Right ventricle myocardium superior (tissue), 1 donor: ENCODE measurements at regions not wholly inside any gene's neighbourhood (a gene's known extent, or its start where the extent isn't known, plus 50 kb on each side); places are given as distances from the start of the nearest gene placed in this dataset.

Experiments used
- ATAC-seq: fragments of 200-7000 bp; cut with Tn5 transposase; one replicate; pipeline ENCODE4 v1.9.1; 2020; ENCODE audit warnings: mild to moderate bottlenecking; ENCODE audit not compliant: poor library complexity
- DNase-seq: peaks from one replicate; pipeline ENCODE4 v3.0.0-alpha.2; 2020
- intact Hi-C: fragments of 100-400 bp; cut with DNase I; formaldehyde crosslinking; loops from one replicate; pipeline ENCODE4 v1.11.2; 2022
- donor health status: DM: no; HTN: yes; CAD: no; lungs with severe emphysema.

- DNase-seq (no peak), ATAC-seq (no peak)
- intact Hi-C loops = no loop called here
Observed at GRCh38 chr12:118790578-118790977, 190.8 kb upstream of the SRRM4 start.

- intact Hi-C loops = no loop called here
- DNase-seq (no peak), ATAC-seq (no peak)
Observed at GRCh38 chr12:118813778-118814357, 167.5 kb upstream of the SRRM4 start.

GRCh38 chr12:118816296-118816695, 165.0 kb upstream of the SRRM4 start:
- ATAC-seq (no peak), DNase-seq (no peak)
- intact Hi-C loops = no loop called here

GRCh38 chr12:118821386-118821925, 159.9 kb upstream of the SRRM4 start:
- ATAC-seq (no peak), DNase-seq (no peak)
- intact Hi-C loops = no loop called here

- intact Hi-C loops = no loop called here
- no peak for ATAC-seq
Observed at GRCh38 chr12:118822512-118822911, 158.8 kb upstream of the SRRM4 start.

GRCh38 chr12:118827047-118827446, 154.3 kb upstream of the SRRM4 start:
- intact Hi-C loops = no loop called here
- ATAC-seq (no peak), DNase-seq (no peak)

More at GRCh38 chr12:118822512-118822911, 158.8 kb upstream of the SRRM4 start:
- no peak for DNase-seq

GRCh38 chr12:118827606-118828005, 153.7 kb upstream of the SRRM4 start:
- intact Hi-C loops = no loop called here
- no peak for DNase-seq
- ATAC-seq = no peak

GRCh38 chr12:118830296-118830695, 151.0 kb upstream of the SRRM4 start:
- DNase-seq (no peak), ATAC-seq (no peak)
- intact Hi-C loops = no loop called here

GRCh38 chr12:118835926-118836325, 145.4 kb upstream of the SRRM4 start:
- intact Hi-C loops = no loop called here
- no peak for DNase-seq
- ATAC-seq = no peak

GRCh38 chr12:118840399-118840798, 140.9 kb upstream of the SRRM4 start:
- ATAC-seq = no peak
- DNase-seq = no peak
- intact Hi-C loops = no loop called here

GRCh38 chr12:118840878-118841277, 140.5 kb upstream of the SRRM4 start:
- ATAC-seq (no peak), DNase-seq (no peak)
- intact Hi-C loops = no loop called here

GRCh38 chr12:118841588-118841987, 139.8 kb upstream of the SRRM4 start:
- DNase-seq (no peak), ATAC-seq (no peak)
- intact Hi-C loops = no loop called here

GRCh38 chr12:118842866-118843265, 138.5 kb upstream of the SRRM4 start:
- DNase-seq = no peak
- intact Hi-C loops = no loop called here
- ATAC-seq = no peak

- no peak for DNase-seq
- ATAC-seq = no peak
- intact Hi-C loops = no loop called here
Observed at GRCh38 chr12:118846416-118846815, 134.9 kb upstream of the SRRM4 start.

GRCh38 chr12:118850244-118850825, 131.0 kb upstream of the SRRM4 start:
- intact Hi-C loops = no loop called here
- no peak for ATAC-seq
- DNase-seq = no peak

- no peak for ATAC-seq
- no peak for DNase-seq
- intact Hi-C loops = no loop called here
Observed at GRCh38 chr12:118851891-118852290, 129.4 kb upstream of the SRRM4 start.

GRCh38 chr12:118853634-118854033, 127.7 kb upstream of the SRRM4 start:
- DNase-seq (no peak), ATAC-seq (no peak)
- intact Hi-C loops = no loop called here

- ATAC-seq (no peak), DNase-seq (no peak)
- intact Hi-C loops = no loop called here
Observed at GRCh38 chr12:118855858-118856257, 125.5 kb upstream of the SRRM4 start.

- DNase-seq (no peak), ATAC-seq (no peak)
- intact Hi-C loops = no loop called here
Observed at GRCh38 chr12:118866346-118866745, 115.0 kb upstream of the SRRM4 start.

GRCh38 chr12:118870551-118870950, 110.8 kb upstream of the SRRM4 start:
- intact Hi-C loops = no loop called here
- ATAC-seq (no peak), DNase-seq (no peak)
